Testis (tissue), 2 donors: ENCODE measurements at regions not wholly inside any gene's neighbourhood (a gene's known extent, or its start where the extent isn't known, plus 50 kb on each side); places are given as distances from the start of the nearest gene placed in this dataset.
"Not testable (repeated sequence)": the region's sequence is repeated elsewhere in the genome, so short reads cannot be mapped to it uniquely, and the experiment has no call there.

Experiments
- DNase-seq: peaks from one replicate; pipeline ENCODE4 v3.0.0-alpha.2; 2019
- H3K27ac ChIP-seq, 2 donors: fragments of 200-600 bp; sonication (generic); one replicate each; pipeline ENCODE4 v1.5.1; 2019
- H3K27me3 ChIP-seq: fragments of 200-600 bp; sonication (generic); one replicate; pipeline ENCODE4 v1.5.1; 2019
- H3K36me3 ChIP-seq: fragments of 200-600 bp; sonication (generic); one replicate; pipeline ENCODE4 v1.5.1; 2017; ENCODE audit warnings: low read depth; ENCODE audit errors: missing control alignments
- H3K4me1 ChIP-seq: fragments of 200-600 bp; sonication (generic); one replicate; pipeline ENCODE4 v1.5.1; 2019
- H3K4me3 ChIP-seq, 2 donors: fragments of 200-600 bp; sonication (generic); one replicate each; pipeline ENCODE4 v1.5.1; 2017 to 2019
- H3K9me3 ChIP-seq: fragments of 200-600 bp; sonication (generic); one replicate; pipeline ENCODE4 v1.5.1; 2017
- CTCF ChIP-seq, 3 experiments: fragments of 450-650 bp in 2 of 3; fragments of 200-600 bp in 1 of 3; sonication (generic) in 1 of 3; IDR thresholded peaks; one replicate each; pipeline ENCODE4 v1.5.1; 2016 to 2019; ENCODE audit warnings: antibody characterized with exemption in 3 of 3, mild to moderate bottlenecking in 2 of 3, moderate library complexity in 1 of 3
- POLR2A ChIP-seq: fragments of 450-650 bp; IDR thresholded peaks from one replicate; pipeline ENCODE4 v1.6.1; 2017; ENCODE audit warnings: antibody characterized with exemption, mild to moderate bottlenecking, moderate library complexity
- WGBS, 2 donors: methylation state at CpG; one replicate each; pipeline ENCODE4 v1.1.5; 2018; 5-methylcytosine and 5-hydroxymethylcytosine counted together
- intact Hi-C: fragments of 100-400 bp; cut with DNase I; formaldehyde crosslinking; loops from one replicate; pipeline ENCODE4 v1.15.1; 2023; ENCODE audit warnings: low total_unique reads

- intact Hi-C loops: no loop called here
- Histone ChIP-seq H3K36me3 (no peaks in the 10 kb centered on the region), H3K4me1 (no peaks in the 10 kb centered on the region), H3K27ac (no peak overlapping the region), H3K27me3 (no peaks in the 10 kb centered on the region), H3K9me3 (no peaks in the 10 kb centered on the region), H3K4me3 (no peak overlapping the region)
- WGBS, 2 donors: 77 to 83% methylated on average over 3 of the region's 3 CpGs
- TF ChIP-seq CTCF (IDR thresholded peaks at IDR 0.05) (no peak), POLR2A (no peak)
- no peak for DNase-seq
These were observed 104.4 kb upstream of the SALL1 start for GRCh38 chr16:51255349-51255972.

- H3K36me3 ChIP-seq, intact Hi-C loops, DNase-seq, H3K27me3 ChIP-seq, H3K4me3 ChIP-seq, H3K27ac ChIP-seq, H3K9me3 ChIP-seq, H3K4me1 ChIP-seq: not testable (repeated sequence)
- WGBS, 2 donors: 89 to 100% methylated on average over 6 to 7 of the region's 7 CpGs
These were observed 103.3 kb upstream of the SALL1 start for GRCh38 chr16:51254390-51254789.

GRCh38 chr16:51248217-51248616, 97.1 kb upstream of the SALL1 start:
- 91 to 97% methylated on average over 3 of the region's 3 CpGs for WGBS, 2 donors
- Histone ChIP-seq H3K27ac (no peak overlapping the region), H3K36me3 (no peaks in the 10 kb centered on the region), H3K9me3 (no peaks in the 10 kb centered on the region), H3K27me3 (no peaks in the 10 kb centered on the region), H3K4me1 (no peaks in the 10 kb centered on the region), H3K4me3 (no peak overlapping the region)
- no peak for DNase-seq
- TF ChIP-seq CTCF (IDR thresholded peaks at IDR 0.05) (no peak), POLR2A (no peak)
- intact Hi-C loops: no loop called here

- 36 to 39% methylated on average over 3 of the region's 3 CpGs for WGBS, 2 donors
- H3K4me1 ChIP-seq: no peaks in the 10 kb centered on the region
- TF ChIP-seq CTCF (IDR thresholded peaks at IDR 0.05) (no peak), POLR2A (no peak)
- H3K9me3 ChIP-seq: no peaks in the 10 kb centered on the region
- no peak overlapping the region for H3K4me3 ChIP-seq
- DNase-seq: no peak
- intact Hi-C loops: no loop called here
- H3K27me3 ChIP-seq: no peaks in the 10 kb centered on the region
- H3K27ac ChIP-seq: no peak overlapping the region
- no peaks in the 10 kb centered on the region for H3K36me3 ChIP-seq
These were observed 94.6 kb upstream of the SALL1 start for GRCh38 chr16:51245658-51245995.

- TF ChIP-seq POLR2A (no peak), CTCF (IDR thresholded peaks at IDR 0.05) (no peak)
- H3K36me3 ChIP-seq: no peaks in the 10 kb centered on the region
- no peak overlapping the region for H3K27ac ChIP-seq
- no peak for DNase-seq
- intact Hi-C loops: no loop called here
- WGBS, 2 donors: 39 to 45% methylated on average over 24 of the region's 24 CpGs
- no peaks in the 10 kb centered on the region for H3K4me1 ChIP-seq
- no peak overlapping the region for H3K4me3 ChIP-seq
- no peaks in the 10 kb centered on the region for H3K9me3 ChIP-seq
- H3K27me3 ChIP-seq: no peaks in the 10 kb centered on the region
These were observed 94.0 kb upstream of the SALL1 start for GRCh38 chr16:51244887-51245657.
